HK-2 (cell line): ENCODE measurements at regions not wholly inside any gene's neighbourhood (a gene's known extent, or its start where the extent isn't known, plus 50 kb on each side); places are given as distances from the start of the nearest gene placed in this dataset.

ENCODE experiments used
- DNase-seq: peaks from one replicate; pipeline ENCODE4 v3.0.0-alpha.2; 2018; ENCODE audit not compliant: unreplicated experiment

DNA sequence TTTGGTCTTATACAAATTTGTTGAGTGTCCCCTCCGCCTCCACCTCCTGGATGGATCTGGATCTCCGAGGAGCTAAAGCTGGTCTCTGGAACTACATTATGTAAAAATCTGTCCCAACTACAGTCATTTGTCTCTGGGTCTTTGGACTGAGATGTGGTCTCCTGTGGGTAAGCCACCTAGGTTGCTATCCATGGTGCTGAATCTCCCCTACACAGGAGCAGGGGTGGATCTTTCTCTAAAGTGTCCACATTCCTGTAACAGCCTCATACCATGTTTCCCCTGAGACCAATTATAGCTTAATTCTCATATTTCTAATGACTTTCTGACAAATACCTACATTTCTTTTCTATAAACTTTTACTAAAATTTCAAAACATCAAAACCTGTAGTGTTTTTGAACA is 625.8 kb downstream of the TAFA4 start:
- peak; percentile 2 for DNase-seq

DNA sequence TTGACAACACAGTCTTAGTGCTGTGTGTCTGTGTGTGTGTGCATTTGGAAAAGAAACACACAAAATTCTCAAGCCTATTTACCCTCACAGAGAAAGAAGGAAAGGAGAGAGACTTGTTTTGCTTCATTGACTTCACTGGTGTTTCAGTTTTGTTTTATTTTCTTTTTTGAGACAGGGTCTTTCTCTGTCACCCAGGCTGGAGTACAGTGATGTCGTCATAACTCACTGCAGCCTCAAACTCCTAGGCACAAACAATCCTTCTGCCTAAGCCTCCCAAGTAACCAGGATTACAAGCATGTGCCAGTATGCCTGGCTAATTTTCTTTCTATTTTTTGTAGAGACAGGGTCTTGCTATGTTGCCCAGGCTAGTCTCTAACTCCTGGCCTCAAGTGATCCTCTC is 636.9 kb downstream of the TAFA4 start:
- DNase-seq, result no peak

DNA sequence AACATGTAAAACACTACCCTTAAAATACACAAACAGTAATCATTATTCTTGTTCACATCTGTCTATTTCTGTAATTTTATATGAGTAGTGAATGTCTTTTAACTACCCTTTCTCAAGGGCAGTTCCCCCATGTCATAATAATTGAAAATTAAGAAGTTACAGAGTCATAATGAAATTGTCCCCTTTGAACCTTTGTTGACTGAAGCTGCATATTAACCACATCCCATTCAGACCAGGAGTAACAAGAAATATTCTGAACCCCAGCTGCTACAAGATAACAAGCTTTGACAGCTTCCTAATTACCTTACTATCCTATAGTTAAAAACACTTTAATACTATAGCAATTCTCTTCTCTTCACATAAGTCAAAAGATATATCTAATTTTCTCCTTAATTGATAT is 635.9 kb upstream of the SUCLG2 start:
- DNase-seq, result no peak

DNA sequence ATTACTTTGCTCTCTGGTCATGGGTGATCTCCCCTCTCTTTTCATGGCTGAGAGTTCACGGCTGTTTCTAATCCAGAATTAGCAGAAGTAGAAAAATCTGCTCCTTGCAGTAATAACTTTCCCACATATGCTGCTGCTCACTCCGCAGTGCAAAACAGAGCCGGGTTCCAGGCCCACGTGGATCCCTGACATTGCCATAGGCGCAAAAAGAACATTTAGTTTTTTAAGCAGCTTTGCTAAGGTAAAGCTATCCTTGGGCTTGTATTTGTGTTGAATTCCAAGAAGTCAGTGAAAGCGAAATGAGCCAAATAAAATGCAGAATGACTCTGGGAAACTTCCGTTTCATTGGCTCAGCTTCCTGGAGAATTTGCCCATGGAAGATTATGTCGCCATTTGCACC is 633.7 kb upstream of the SUCLG2 start:
- DNase-seq, result no peak

DNA sequence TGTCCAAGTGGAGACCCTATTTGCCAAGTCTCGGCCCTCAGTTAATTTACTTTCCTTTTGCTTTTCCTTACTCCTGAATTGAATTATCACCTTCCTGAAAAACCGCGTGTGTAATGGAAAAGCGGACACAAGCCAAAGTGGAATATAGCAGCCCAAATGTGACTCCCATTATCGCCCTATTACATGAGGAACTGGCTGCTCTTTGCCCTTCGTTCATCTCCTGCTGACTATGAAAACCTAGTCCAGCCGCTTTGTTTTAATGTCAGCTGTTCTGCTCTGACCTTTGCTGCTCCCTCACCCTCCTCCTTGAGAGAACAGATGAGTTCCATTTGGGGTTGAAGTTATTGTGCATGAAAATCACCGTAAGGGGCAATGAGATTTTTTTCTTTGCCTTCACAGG is 632.7 kb upstream of the SUCLG2 start:
- no peak for DNase-seq

DNA sequence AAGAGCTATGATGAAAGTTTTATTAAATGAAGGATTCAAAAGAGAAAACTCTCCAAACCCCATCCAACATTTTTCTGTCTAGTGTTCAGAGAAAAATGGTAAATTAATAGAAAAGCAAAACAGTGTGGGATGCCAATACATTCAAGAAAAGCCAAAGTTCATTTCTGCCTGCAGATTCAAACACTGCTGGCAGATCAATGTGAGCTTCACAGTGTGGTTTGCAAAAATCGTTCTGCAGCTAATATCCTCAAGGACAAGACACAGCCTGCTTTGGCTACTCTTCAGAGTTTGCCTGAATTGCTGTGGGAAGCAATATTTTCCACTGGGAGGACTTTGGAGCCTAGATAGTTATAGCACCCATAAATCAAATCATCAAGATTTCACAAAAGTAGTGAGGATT is 619.9 kb upstream of the SUCLG2 start:
- DNase-seq, result no peak

DNA sequence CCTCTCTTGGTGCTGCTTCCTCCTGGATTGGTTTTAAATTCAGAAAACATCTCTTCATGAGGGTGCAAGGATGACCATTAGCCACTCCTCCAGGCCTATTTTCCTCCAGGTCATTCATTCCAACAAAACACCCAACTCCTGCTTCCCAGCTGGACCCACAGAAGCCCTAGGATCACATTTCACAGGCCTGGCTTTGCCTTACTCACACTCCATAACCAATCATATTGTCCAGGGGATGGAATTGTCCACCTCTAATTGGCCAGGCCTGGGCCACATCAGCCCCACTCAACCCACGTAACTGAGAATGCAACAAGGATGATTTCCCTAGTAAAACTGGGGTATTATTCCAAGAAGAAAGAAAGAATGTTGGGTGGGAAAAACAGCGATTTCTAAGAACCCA is 616.7 kb upstream of the SUCLG2 start:
- no peak for DNase-seq

DNA sequence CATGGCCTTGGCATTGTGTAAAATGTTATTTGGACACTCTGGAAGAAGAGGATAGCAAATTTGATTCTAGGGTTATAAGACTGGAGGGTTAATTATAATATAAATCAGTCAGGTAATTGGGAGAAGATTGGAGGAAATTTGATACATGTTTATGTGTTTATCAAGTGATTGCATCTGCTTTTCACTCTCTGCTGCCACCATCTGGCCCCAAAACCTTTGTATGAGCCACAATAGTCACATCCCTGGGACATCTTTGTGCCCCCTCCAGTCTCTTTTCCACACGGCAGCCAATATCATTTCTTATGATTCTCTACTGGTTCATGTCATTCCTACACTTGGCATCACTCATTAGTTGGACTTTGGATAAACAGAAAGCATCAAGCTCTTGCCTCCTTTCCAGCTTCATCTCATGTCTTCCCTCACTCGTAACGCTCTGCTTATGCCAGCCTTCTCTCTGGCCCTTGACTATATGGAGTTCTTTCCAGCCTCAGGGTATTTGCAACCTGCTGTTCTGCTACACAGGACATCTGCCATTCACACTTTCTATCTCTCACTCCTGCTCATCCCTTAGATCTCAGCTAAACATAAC is 602.3 kb upstream of the SUCLG2 start:
- DNase-seq, result no peak

DNA sequence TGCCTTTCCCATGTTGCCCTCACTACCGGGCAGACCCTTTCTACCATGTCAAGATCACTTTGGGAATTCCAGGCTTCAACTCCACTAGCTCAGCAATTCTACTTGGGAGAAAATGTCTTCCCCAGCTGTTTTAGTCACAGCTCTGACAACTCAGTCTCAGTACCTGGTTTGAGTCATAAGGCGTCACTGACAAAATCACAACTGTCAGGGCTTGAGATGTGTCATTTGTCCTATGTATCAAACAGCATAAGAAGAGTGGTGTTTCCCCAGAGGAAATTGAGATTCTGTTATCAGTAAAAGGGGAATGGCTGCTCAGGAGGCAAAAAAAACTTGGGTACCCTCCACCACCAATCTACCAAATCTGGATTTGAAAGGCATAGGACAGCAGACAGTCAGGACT is 594.9 kb upstream of the SUCLG2 start:
- DNase-seq, result no peak

DNA sequence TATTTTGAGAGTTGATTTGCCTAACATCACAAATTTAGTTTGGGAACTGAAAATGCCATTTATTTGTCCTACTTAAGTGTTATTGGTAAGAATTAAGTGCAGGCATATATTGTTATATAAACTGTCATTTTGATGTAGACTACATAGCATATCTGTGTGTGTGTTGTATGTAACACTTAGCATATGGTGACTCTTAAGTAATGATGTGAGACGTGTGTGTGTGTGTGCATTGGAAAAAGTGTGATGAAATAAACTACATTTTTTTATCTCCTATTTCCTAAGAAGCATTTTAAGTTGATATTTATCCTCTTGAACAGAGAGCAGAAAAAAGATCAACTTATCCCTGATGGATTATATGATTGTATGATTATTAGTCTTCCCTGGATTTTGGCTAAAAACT is 588.2 kb upstream of the SUCLG2 start:
- DNase-seq, result no peak

DNA sequence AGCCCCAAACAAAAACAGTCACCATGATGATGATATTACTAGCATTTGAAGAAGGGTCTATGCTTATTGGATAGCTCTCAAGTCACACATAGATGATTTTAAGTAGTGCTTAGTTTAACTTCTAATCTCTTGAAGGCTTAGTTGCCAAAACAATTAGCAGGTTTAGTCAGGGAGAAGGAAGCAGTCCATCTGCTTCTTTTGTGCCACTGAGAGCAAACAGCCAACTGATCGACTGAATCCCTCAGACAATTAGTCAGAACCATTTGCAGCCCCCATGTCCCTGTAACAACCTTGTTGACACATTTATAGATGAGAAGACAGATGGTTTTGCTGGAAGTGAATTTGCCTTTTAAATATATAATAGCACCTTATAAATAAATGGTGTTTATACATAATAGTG is 585.1 kb upstream of the SUCLG2 start:
- DNase-seq, result no peak

DNA sequence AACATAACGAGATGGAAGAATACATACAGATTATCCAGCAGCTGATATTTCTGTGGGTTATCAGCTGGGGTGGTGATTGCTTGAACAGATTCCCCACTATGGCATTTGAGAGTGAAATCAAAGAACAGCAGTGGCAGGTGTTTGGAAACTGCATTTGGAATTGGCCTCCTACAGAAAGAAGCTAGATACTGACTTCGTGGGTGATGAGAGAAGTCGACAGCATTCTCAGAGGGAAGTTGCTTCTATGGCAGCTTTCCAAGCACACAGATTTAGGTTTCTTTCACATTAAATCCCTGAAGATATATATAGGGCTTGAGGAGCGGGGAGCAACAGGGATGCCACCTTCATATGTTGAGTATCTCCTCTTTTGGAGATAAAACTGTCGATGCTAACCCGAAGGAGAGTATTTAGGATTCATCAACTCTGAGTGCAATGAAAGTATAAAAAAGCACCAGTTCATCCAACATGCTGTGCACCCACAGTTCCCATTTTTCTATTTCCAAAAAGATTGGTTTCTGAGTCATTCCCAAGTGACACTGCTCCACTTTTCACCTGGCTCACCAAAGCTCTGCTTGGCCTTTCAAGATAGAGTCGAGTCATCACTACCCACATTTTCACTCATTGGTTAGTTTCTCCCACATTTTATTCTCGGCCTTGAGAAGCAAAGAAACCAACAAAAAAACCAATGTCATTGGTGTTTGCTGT is 579.8 kb upstream of the SUCLG2 start:
- DNase-seq, result no peak

DNA sequence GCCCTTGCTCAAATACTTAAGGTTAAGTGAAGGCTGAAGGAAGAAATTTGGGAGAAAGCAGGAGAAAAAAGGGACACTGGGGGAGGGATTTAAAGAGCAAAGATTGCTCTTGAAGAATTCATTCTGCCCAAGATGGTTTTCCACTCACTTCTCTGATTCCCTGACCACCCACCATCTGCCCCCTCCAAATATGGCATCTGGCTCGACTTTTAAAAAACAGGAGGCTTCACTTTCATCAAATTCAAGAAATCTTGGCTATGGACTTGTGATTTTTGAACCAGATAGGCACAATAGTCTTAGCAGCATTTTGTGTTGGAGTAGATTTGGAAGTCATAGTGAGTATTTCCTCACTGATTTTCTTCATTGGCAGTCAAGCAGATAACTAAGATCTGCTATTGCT is 574.4 kb upstream of the SUCLG2 start:
- no peak for DNase-seq

DNA sequence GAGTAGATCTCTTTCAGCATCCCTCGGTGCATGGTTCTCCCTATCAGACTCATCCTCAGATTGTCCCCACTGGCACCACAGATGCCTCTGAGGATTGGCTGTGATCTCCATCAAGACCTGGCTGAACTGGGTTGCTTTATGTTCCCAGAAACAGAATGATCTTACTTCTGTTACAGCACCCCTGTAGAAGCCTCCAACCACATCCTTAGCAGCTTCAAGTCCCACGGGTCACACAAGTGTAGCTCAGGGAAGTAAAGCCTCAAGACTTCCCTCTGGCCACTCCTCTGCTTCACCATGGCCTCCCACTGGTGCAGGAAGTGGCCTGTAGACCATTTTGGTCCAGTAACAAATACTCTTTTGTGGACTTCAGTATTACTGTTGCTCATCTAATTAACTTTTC is 566.4 kb upstream of the SUCLG2 start:
- no peak for DNase-seq

DNA sequence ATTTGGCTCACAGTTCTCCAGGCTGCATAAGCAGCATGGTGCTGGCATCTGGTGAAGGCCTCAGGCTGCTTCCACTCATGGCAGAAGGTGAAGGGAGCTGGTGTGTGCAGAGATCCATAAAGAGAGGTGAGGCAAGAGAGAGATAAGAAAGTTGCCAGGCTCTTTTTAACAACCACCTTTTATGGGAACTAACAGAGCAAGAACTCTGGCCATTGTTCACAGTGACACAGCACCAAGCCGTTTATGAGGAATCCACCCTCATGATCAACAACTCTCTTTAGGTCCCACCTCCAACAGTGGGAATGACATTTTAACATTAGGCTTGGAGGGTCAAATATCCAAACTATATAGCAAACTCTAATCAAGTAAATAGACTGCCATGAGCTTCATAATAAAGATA is 557.2 kb upstream of the SUCLG2 start:
- DNase-seq, result no peak

DNA sequence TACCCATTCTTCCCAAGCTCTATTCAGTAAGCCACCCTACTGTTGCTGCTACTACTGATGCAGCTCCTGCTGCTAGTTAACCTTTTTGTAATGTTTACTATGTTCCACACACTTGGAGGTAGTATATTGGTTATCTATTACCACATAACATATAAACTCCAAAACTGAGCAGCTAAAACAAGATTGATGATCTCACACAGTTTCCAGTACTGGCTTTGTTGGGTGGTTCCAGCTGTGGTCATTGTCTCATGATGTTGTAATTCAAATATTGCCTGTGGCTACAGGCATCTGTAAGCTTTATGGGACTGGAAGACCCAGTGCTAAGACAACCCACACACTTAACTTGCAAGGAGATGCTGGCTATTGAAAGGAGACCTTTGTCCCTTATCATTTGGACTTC is 556.2 kb upstream of the SUCLG2 start:
- no peak for DNase-seq

DNA sequence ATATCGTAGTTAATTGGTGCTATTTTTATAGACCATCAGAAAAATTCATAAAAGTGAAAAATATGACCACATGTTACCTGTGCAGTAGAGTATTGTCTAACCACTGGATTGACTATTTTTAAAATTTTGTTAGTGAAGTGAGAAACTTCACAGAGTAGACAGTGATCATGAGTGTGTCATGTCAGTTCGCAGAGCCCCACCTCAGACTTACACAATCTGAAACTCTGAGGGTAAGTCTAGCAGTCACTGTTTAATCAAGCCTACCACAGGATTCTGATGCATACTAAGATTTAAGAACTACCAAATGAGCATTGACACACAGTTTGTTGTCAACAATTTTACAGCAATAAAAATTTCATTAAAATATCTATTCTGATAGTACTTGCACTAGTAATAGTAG is 552.9 kb upstream of the SUCLG2 start:
- DNase-seq, result no peak

DNA sequence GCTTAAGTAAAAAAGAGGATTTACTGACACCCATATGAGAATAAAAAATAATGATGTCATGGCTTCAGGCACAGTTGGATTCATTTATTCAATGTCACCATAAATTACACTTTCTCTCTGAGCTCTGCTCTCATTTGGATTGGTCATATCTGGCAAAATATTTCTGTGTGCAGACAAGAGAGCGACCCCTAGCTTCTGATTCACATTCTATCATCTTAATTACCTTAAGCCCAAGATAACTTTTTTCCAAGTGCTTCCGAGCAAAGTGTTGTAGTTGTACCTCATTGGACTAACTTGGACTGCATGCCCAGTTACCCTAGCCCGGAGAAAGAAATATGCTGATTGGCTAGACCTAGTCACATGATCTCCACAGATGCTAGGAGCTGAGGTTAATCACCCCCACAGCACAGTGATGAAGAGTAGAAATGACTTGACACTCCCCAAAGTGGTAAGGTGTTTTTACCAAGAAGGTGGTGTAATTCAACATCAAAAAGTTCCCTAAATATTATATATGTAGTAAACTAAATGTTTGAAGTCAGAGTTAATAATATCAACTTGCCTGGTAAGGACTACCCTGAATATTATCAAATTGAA is 552.2 kb upstream of the SUCLG2 start:
- no peak for DNase-seq

DNA sequence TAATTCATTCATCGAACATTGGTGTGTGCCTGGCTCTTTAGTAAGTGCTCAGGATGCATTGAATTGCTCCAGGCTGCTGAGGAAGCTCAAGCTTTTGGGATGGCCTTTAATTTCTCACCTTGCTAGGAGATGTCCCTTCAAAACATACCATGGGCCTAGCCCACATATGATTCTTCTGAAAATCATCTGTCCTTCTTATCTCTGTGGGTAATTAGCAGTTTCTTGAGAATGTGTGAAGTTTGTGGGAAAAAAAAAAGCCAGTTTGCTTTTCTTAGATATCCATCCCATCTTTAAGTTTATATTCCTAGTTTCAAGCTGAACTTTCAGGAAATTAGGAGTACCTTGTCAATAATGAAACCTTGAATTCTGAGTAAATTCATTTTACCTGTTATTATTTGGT is 532.3 kb upstream of the SUCLG2 start:
- no peak for DNase-seq

DNA sequence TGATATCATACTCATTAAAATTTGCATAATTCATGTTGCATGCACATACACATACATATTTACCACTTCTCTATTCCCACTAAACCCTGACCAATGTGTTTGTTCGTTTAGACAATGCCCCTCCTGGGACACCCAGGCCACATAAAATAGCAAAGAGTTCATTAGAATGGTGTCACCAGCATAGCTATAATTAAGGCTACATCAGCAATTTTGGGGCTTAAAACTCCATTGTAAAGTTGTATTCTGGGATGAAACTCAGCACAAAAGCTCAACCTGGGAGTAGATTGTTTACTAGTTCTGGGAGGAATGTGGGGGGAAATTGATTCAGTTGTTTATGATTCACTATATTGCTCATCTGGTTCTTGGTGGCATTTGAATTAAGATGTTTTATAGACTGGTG is 522.2 kb upstream of the SUCLG2 start:
- DNase-seq, result no peak

DNA sequence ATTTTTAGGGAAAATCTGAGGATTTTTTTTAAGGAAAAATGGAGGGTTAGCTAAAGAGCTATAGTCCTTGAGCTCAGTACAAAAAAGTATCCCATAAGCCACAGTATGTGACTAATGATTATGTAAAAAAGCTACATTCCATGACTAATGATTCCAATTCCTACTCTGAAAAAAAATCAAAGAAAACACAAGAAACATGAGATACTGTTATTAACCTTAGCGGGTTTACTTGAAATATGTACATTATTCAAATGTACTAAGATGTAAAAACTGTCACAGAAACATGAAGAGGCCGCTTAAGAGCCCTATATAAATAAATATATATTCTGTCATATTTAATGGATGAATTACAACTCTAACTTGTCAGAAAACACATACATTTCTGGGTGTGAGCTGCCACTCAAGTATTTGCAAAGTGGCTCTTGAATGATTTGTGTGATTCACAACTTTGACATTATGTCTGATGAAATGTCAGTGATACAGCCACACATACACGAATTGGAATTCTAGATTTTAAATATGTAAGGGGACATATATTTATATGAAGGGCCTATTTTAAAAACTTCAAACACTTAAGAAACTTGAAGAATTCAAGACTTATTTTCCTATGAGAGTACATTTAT is 518.7 kb upstream of the SUCLG2 start:
- DNase-seq, result no peak

DNA sequence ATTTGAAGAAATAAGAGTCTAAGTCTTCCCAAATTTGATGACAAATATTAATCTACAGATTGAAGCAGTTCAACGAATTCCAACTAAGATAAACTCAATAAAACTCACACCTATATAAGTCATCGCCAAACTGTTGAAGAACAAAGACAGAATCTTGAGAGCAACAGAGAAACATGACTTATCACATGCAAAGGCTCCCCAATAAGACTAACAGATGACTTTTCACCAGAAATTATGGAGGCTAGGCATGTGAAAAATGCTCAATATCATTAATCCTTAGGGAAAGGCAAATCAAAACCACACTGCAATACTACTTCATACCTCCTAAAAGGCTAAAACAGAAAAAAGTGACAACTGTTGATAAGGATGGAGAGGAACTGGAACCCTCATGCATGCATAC is 517.6 kb upstream of the SUCLG2 start:
- no peak for DNase-seq

DNA sequence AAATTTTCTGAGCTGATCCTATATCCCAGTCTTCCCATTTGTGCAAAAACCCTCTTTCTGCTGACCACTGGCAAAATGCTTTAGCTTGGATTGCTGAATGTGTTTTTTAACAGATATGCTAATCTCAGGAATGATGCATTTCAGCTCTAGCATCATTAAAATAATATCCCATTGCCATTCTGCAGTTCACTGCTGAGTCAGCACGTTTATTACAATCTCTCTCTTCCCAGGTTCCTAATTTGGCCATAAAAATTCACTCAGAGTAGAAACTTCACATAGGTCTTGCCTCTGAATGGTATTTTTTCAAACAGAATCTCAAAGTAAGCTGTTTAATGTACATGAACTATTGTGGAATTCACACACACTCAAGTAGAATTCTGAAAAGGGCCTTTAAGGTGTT is 509.6 kb upstream of the SUCLG2 start:
- DNase-seq, result no peak
